ENCODE measurements at regions not wholly inside any gene's neighbourhood (a gene's known extent, or its start where the extent isn't known, plus 50 kb on each side); places are given as distances from the start of the nearest gene placed in this dataset.

- TF ChIP-seq POLR2A (IDR thresholded peaks at IDR 0.05) (no peak), POLR2AphosphoS5 (IDR thresholded peaks at IDR 0.05; ENCODE audit: insufficient read depth in 1 of 2, low read depth in 1 of 2) (no peak)
- TF ChIP-seq, protein P1, sequence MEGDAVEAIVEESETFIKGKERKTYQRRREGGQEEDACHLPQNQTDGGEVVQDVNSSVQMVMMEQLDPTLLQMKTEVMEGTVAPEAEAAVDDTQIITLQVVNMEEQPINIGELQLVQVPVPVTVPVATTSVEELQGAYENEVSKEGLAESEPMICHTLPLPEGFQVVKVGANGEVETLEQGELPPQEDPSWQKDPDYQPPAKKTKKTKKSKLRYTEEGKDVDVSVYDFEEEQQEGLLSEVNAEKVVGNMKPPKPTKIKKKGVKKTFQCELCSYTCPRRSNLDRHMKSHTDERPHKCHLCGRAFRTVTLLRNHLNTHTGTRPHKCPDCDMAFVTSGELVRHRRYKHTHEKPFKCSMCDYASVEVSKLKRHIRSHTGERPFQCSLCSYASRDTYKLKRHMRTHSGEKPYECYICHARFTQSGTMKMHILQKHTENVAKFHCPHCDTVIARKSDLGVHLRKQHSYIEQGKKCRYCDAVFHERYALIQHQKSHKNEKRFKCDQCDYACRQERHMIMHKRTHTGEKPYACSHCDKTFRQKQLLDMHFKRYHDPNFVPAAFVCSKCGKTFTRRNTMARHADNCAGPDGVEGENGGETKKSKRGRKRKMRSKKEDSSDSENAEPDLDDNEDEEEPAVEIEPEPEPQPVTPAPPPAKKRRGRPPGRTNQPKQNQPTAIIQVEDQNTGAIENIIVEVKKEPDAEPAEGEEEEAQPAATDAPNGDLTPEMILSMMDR (IDR thresholded peaks at IDR 0.05) = no peak
These were observed 878.5 kb upstream of the MAP3K7 start for GRCh38 chr6:91465393-91465792.
